Left renal cortex interstitium (tissue), 4 donors: ENCODE measurements at regions not wholly inside any gene's neighbourhood (a gene's known extent, or its start where the extent isn't known, plus 50 kb on each side); places are given as distances from the start of the nearest gene placed in this dataset.

ENCODE experiments used
- DNase-seq, 4 donors: peaks; one replicate each; pipeline ENCODE4 v3.0.0-alpha.2; 2013; ENCODE audit warnings: low read depth in 4 of 4, low spot score in 2 of 4, missing footprints in 1 of 4

DNA sequence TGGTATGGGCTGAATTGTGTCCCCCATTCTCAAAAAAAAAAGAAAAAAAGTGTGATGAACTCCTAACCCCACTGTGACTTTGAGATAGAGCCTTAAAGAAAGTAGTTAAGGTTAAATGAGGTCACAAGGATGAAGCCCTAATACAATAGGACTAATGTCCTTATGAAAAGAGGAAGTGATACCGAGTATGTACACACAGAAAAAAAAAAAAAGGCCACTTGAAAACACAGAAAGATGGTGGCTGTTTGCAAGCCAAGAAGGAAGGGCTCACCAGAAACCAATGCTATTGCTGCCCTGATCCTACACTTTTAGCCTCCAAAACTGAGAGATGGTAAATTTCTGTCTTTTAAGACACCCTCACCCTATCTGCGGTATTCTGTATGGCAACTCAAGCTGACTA, 955.6 kb downstream of the PCDH17 start:
- DNase-seq, result no peak

DNA sequence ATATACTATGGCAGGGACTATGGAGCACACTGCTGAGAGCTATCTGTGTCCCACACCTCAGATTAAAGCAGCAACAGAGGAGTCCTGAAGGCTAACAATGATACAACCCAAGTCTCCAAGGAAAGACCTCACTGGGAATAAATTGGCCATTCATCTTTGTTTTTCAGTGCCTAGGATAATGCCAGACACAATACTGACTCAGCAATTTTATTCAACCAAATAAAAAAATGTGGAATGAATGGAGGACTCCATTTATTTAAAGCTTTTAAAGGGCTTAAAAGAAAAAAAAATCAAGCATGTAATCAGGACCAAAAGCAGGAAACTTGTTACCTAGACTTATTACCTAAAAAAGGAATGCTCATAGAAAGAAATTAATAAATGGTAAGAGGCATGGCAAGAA, 960.5 kb downstream of the PCDH17 start:
- no peak for DNase-seq

DNA sequence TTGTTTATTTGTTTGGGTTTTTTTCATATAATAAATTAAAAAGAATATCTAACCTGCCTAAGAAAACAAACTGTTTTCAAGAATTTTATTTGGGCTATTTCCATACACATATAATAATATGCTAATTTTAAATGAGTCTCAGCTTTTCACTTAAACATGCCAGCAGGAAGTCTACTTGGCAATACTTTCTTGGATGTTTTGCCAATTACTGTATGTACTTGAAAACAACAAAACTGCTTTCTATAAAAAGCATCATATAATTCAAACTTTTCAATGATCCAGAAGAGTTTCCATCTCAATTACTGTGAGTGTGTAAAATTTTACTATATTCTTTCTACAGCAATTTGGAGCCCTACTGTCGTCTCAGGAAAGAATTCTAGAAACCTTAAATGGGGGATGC, 961.2 kb downstream of the PCDH17 start:
- no peak for DNase-seq

DNA sequence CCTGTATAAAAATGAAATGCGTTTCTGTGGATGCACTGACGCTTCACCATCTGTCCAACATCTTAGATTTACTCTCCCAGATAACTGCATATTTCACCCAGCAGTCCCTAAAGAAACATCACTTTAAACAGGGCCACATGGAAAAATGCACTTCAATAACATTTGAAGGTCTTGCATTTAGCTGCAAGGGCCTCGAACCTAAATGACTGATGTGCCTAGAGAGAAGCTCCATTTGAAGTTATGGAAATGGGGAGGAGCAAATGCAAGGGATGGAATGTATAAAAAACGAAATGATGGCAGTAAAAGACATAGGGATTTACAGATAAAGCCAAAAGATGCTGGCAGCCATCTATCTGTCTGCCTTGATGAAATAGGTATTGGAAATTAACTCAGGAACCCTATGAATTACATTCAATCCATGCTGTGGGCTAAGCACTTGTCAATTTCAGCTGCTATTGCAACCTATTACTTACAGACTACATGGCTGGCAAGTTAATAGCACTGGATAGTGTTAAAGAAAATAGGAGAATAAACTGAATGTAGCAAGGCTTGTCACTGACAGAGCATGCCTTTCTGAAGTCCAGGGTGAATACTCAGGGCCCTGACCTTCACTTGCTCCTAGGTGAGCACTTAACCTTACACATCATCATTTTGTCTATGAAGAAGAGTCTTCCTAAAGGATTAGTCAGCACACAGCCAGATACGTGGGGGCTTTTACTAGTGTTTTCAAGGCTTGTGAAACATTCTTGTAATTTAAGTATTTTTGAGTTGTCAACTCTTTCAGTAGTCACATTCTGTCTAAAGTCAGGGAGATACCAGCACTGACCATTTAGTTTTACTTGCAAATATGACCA, 963.4 kb downstream of the PCDH17 start:
- no peak for DNase-seq

DNA sequence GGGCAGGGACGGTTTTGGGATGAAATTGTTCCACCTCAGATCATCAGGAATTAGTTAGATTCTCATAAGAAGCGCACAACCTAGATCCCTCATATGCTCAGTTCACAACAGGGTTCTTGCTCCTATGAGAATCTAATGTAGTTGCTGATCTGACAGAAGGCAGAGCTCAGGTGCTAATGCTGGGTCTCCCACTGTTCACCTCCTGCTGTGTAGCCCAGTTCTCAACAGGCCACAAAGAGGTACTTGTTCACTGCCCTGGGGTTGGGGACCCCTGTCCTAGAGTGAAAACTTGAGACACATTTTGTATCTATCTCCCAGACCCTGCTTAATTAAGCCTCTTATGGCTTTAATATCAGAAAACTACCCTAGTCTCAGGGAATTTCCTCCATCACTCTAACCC, 966.0 kb downstream of the PCDH17 start:
- DNase-seq, result no peak

DNA sequence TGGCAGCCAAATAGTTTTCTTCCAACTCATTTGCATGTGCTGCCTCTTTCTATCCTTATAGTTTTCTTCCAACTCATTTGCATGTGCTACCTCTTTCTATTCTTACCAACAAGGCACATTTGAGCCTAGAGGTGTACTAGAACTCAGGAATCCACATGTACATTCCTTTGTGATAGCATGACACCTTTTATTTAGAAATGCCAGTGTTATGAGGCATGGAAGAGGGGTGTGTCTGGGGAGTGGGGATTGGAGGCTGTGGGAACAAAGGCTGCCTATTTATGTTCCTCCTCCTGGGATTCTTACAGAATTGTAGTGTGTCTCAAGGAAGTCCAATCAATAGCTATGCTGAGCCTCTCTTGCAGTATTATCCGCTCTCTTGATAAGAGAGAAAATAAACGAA, 966.7 kb downstream of the PCDH17 start:
- no peak for DNase-seq

DNA sequence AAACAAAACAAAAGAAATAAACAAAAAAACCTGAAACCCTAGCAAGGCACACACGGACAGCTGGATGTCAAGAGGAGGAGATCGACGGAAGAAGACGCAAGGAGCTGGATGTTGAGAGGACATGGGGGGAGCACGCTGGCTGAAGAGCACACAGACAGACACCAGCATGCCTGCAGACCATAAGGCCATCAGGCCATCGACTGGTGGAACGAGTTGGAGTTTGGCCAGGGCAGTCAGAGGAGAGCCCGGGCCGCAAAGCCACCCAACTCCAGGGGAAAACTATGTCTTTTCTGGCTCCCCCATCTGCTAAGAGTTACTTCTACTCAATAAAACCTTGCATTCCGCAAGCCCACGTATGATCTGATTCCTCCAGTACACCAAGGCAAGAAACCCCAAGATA, 979.6 kb downstream of the PCDH17 start:
- DNase-seq, result no peak

DNA sequence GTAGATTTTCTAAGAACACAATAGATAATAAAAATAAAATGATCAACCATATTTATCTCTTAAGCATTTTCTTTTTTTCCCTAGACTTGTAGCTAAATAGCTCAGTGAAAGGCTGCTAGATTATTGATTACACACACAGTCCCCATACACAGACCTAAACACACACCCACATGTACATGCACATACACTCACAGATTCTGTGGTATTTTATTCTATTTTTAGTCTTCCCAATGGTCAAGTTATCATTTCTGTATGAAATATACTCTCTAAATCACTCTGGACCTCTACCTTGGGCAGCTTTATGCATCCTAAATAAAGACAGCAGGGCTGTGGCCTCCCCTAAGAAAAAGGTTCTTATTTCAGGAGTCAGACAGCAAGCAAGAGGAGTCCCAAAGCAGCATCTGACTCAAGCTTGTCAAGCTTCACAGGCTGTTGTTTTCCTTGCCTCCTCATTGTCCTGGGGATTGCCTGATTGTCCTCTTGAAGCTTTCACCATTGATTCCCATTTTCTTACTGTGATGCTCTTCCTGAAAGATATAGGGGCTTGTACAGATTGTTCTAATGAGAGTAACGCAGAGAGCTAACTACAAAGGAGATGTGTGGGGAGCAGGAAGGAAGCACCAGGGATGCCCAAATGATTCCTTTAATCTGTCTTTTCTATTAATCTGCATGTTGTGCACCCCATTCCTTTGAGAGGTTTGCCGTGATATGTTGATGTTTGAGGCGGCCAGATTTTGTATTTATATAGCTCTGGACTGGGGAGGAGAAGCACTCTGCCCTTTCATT, 986.5 kb downstream of the PCDH17 start:
- DNase-seq, result no peak

DNA sequence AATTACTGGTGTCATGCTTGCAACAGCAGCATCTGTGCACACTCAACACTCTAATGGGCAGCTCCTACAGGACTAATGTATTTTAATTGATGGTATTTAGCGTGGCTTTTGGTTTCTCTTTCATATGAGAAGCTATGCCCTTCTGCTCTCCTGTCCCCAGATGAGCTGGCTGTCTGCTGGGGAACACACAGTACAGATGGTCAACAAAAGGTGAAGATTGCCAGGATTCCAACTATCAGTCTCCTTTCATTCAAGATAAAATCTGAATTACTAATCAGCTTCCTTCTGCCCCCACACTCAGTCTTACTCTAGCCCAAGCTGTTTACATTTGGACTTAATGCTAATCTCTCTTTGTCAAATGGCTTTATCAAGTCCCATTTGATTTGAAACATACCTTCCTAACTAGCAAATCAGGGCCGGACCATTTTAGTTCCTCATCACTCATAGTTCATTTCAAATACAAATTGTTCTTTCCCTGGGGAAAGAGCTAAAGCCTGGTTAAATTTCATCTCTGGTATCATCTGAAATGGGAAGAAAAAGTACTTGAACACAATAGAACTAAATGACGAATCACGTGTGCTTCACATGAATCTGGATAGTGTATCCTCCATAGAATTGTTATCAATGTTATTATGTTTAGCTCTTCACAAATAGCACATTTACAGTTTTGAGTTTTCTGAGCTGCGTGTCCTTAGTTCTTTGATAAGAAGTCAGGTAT, 988.0 kb downstream of the PCDH17 start:
- DNase-seq, result no peak

DNA sequence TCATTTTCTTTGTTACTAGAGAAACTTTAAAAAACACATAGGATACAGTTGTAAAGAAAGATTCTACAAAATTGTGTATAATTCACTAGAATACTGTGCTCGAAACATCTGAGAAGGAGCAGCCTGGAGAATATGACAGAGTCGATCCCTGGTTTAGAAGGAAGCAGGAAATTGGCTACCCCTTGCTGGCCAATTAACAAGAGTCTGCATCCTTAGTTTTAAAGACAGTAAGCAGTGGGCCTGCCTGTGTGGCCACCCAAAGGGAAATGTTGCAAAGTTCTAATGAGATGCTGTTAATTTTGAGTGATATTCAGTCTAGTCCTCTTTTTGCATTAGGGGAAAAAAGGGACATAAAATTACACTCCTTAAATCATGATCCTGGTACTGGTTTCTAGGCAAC, 988.6 kb downstream of the PCDH17 start:
- DNase-seq, result no peak

DNA sequence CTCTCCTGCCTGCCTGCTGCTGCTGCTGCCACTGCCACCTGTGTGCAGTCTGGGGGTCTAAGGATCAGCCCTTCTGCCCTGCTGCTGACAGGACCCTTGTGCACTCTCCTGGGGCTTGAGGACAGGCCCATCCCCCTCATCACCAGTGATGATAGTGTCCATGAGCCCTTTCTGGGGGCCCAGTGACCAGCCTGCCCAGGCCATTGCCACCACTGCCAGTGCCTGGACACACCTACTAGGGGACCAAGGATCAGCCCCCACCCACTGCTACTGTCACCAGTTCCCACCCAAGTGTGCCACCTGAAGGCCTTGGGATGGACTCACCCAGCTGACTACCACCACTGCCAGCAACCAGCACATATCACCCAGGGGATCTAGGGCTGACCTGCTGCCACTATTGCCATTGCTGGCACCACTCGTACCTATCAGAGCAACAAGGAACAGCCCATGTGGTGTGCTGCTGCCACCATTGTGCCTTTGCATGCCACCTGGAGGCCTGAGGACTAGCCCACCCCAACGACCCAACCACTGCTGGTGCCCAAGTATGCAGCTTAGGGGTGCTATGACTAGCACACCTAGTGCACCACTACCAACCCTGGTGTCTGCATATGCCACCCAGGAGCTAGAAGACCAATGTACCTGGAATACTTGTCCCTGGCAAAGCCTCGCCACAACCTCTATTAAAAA, 994.3 kb downstream of the PCDH17 start:
- no peak for DNase-seq

DNA sequence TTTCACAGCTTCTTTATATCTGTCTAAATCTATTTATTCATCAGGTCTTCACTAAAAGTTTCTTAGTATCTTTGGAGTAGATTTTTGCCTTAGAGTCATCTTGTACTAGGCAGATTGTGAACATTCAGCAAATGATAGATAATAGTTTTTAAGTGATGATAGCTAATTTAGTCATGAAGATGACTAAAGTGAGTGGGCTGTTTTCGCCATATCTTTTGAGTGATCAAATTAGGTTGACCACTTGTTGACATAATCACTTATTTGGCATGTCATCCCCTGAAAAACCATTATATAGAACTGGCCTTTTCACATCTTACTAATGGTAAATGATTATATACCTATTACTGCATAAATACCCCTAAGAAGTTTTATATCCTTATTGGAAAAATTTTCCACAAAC, 999.2 kb downstream of the PCDH17 start:
- DNase-seq, result no peak

DNA sequence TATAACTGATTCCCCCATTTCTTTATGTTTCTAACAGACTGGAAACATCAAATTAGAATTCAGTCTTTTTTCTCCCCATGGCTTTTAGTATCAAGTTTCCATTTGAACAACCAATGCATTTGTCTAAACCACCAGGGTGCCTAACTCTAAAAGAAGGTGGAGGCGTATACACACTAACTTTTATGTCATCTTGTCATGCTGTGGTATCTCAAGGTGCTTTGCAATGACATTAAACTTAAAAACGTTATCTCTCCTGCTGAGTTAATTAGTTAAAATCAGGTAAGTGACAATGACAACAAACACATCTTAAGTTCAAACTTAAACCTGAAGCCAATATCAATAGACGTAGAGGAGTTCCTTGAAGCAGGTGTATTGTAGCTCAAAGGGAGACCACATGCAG, 1001.7 kb downstream of the PCDH17 start:
- no peak for DNase-seq

DNA sequence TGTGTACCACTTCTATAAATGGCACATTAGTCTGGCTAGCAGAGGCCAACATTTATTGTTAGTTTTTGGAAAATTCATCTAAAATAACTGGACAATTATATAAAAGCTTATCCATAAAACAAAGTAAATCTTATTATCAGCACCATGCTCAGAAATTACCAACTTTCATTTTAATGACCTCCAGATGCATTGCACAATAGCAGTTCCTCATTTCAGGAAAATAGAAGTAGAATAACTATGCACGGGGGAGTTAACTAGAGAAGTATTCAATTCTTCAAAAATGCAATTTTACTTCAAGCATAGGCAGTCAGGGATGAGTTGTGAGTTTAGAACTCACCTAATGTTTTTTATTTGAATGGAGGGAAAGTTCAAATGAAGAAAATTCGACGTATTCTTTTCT, 1023.5 kb downstream of the PCDH17 start:
- no peak for DNase-seq

DNA sequence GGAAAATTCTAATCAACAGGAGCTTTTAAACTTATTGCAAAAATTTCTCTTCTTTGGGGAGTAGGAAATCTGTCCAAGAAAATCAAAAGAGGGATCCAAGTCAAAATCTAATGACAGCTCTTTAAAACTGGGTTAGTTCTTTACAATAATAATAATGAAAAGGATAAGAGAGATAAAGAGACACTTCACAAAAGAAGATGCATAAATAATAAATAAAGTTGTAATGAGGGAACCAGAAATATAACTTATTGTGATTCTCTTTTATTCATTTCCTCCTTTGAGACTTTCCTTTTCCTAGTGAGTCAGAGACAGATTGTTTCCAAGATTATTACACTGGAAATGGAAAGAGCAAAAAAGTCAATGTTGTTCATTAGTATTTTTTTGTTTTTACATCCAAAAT, 1029.3 kb downstream of the PCDH17 start:
- DNase-seq, result no peak

DNA sequence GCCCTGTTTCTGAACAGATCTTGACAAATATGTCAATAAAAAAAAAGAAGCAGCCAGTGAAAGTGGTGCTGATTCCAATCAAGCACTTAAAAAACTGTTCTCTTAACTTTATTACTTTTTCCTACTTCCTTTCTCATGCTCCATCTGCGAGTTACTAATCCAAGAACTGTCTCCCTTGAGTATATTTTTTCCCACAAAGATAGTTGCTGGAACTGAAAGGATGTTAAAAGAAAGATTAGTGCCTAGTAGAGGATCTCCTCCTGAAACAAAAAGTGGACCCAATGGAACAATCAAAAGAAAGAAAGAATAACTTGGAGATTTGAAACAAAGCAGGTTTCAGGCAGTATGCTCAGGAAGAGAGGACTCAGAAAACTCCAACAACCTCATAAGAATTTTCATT, 1034.8 kb downstream of the PCDH17 start:
- no peak for DNase-seq

DNA sequence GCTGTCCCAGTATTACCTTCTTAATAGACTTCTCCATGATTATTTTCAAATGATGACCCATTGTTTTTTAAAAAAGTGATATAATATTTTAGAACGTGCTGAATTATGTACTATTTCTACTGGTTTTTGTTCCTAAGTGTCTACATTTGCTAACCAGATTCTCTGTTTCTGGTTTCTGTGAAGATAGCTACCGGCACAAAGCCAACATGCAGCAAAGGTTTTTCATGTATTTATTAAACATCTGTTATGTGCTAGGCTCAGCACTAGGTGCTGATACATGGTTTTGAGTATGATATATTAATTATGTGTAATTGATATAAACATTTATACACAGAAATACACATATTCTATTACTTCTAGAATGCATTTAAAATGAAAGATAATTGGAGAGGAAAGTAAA, 1035.6 kb downstream of the PCDH17 start:
- no peak for DNase-seq

DNA sequence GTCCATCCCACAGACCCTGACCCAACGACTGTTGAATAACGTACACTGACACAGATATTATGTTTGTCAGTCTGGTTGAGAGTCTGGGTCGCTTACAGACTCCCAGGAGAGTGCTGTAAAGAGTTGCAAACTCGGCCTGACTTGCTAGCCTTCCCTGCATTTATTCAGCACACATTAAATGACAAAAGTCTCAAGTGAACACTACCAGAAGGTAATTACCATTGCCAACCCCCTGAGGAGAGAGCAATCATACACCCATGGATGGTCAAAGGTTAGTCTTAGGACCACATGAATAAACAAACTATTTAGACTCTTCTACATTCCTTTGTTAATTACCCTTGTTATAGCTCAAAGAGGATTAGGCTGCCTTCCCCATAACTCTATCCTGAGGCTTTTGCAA, 1048.6 kb downstream of the PCDH17 start:
- no peak for DNase-seq

DNA sequence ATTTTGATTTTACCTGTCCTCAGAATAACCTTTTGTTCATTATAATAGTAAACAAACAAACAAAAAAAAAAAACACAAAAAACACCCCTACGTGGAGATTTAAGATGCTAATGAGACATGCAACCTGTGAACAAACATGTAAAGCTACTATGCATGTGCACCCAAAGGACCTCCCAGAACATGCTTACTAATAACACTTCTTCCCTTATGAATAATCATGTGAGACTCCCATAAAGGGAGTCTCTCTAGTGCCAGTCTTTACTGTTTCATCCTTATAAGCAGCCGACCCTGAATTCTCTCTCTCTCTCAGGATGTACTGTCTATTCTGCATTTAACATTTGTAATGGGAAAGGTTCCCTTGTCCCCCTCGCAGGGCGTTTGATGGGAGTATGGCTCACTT, 1051.1 kb downstream of the PCDH17 start:
- no peak for DNase-seq

DNA sequence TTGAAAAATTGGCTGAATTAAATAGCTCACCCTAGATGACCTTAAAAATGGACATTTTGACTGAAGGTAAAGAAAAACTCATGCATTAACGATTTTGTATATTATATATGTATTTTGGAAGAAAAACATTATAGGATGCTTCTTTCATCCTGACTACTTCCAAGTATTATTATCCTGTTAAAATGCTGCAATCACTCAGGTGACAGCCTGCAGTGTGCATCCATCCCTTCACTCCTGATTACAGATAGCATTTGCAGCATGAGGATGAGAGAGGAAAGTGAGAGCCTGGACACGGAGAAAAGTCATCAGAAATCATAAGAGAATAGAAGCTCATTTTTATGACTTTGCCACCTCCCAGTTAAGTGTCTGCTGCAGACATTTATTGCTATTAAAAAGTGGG, 1055.6 kb downstream of the PCDH17 start:
- no peak for DNase-seq

DNA sequence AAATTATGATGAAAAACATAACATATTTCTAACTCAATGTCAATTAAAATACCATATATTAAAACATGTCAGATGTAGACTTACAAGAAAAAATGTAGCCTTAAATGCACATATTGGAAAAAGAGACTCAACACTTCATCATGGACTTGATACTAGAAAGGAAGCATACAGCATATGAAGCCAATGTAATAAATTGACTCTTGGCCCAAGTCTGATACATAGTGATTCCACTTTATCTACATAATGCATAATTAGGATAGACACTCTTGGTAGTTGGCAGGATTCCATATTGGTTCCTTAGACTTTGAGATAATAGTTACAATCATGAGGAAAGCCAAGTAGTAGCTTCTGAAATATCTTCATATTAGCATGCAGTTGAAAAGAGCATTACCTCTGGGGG, 1067.0 kb downstream of the PCDH17 start:
- DNase-seq, result no peak
